GM13976 (cell line): ENCODE measurements at regions not wholly inside any gene's neighbourhood (a gene's known extent, or its start where the extent isn't known, plus 50 kb on each side); places are given as distances from the start of the nearest gene placed in this dataset.

Experiments
- DNase-seq: peaks from one replicate; pipeline ENCODE4 v3.0.0; 2012; ENCODE audit warnings: low spot score
- CTCF ChIP-seq: IDR thresholded peaks from 2 replicates; pipeline ENCODE4 v1.5.1; 2012; ENCODE audit warnings: borderline replicate concordance, mild to moderate bottlenecking; ENCODE audit not compliant: insufficient read depth; ENCODE audit errors: extremely low read depth, missing control alignments, control extremely low read depth
- in situ Hi-C: fragments of 300-500 bp; cut with MboI; formaldehyde crosslinking; loops from one replicate; pipeline ENCODE4 v1.12.0; 2022; ENCODE audit warnings: low sequenced_read_pairs, mixed read lengths, inconsistent platforms; ENCODE audit not compliant: unreplicated experiment

- TF ChIP-seq CTCF, result no peak
- DNase-seq, result no peak
- in situ Hi-C loops, result loop anchor here (10.0 kb wide), 1 partner anchor 193 kb away; no protein-coding TSS in a partner anchor
Measured at GRCh38 chr13:31427151-31428100, 227.7 kb downstream of the B3GLCT start.

- in situ Hi-C loops, result loop anchor here (10.0 kb wide), 1 partner anchor 303 kb away; the partner anchor contains the start of gene RXFP2
- DNase-seq, result peak; percentile 23
- peak; percentile 64 for TF ChIP-seq CTCF
Measured at GRCh38 chr13:31431722-31432137, 232.0 kb downstream of the B3GLCT start.

- in situ Hi-C loops, result loop anchor here (10.0 kb wide), 1 partner anchor 302 kb away; the partner anchor contains the start of gene RXFP2
- no peak for TF ChIP-seq CTCF
- no peak for DNase-seq
Measured at GRCh38 chr13:31433207-31433606, 233.4 kb downstream of the B3GLCT start.

- TF ChIP-seq CTCF, result no peak
- no peak for DNase-seq
Measured at GRCh38 chr13:31433746-31434145, 234.0 kb downstream of the B3GLCT start.

GRCh38 chr13:31434613-31435012 lies 234.8 kb downstream of the B3GLCT start:
- in situ Hi-C loops, result loop anchor here (10.0 kb wide), 1 partner anchor 300 kb away; the partner anchor contains the start of gene RXFP2
- TF ChIP-seq CTCF, result no peak
- no peak for DNase-seq

More at GRCh38 chr13:31433746-31434145, 234.0 kb downstream of the B3GLCT start:
- in situ Hi-C loops, result loop anchor here (10.0 kb wide), 1 partner anchor 301 kb away; the partner anchor contains the start of gene RXFP2

GRCh38 chr13:31435536-31435935 lies 235.8 kb downstream of the B3GLCT start:
- DNase-seq, result no peak
- in situ Hi-C loops, result loop anchor here (10.0 kb wide), 1 partner anchor 299 kb away; the partner anchor contains the start of gene RXFP2
- no peak for TF ChIP-seq CTCF
